ENCODE measurements at regions not wholly inside any gene's neighbourhood (a gene's known extent, or its start where the extent isn't known, plus 50 kb on each side); places are given as distances from the start of the nearest gene placed in this dataset.

DNA sequence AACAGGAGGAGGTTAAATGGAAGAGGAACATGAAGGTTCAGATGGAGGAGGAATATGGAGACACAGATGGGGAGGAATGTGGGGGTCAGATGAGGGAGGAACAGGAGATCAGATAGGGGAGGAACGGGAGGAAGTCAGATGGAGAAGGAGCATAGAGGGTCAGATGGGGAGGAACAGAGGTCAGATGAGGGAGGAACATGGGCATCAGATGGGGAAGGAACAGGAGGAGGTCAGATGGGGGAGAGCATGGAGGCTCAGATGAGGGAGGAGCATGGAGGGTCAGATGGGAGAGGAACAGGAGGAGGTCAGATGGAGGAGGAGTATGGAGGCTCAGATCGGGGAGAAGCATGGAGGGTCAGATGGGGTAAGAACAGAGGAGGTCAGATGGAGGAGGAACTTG is 290.6 kb downstream of the BMP7 start:
- SMC1A ChIA-PET (ENCODE audit: uncharacterized antibody, unreplicated experiment), result no interaction called here
- intact Hi-C loops (cut with micrococcal nuclease; ENCODE audit: unreplicated experiment) (no loop called here), in situ Hi-C loops (cut with MboI) (loop anchor here (5.0 kb wide), 1 partner anchor 429 kb away; no protein-coding TSS in a partner anchor)
- TF ChIP-seq CREB1 (IDR thresholded peaks at IDR 0.05; ENCODE audit: low read depth), result no peak
- TF ChIP-seq, protein P1, sequence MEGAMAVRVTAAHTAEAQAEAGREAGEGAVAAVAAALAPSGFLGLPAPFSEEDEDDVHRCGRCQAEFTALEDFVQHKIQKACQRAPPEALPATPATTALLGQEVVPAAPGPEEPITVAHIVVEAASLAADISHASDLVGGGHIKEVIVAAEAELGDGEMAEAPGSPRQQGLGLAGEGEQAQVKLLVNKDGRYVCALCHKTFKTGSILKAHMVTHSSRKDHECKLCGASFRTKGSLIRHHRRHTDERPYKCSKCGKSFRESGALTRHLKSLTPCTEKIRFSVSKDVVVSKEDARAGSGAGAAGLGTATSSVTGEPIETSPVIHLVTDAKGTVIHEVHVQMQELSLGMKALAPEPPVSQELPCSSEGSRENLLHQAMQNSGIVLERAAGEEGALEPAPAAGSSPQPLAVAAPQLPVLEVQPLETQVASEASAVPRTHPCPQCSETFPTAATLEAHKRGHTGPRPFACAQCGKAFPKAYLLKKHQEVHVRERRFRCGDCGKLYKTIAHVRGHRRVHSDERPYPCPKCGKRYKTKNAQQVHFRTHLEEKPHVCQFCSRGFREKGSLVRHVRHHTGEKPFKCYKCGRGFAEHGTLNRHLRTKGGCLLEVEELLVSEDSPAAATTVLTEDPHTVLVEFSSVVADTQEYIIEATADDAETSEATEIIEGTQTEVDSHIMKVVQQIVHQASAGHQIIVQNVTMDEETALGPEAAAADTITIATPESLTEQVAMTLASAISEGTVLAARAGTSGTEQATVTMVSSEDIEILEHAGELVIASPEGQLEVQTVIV (IDR thresholded peaks at IDR 0.05; ENCODE audit: borderline replicate concordance, partially characterized antibody), result peak; percentile 14
- Histone ChIP-seq H3K4me1 (ENCODE audit: control insufficient read depth, insufficient read depth, low read length) (no peaks in the 10 kb centered on the region), H3K4me2 (ENCODE audit: control insufficient read depth, insufficient read depth) (no peak overlapping the region), H3K27ac (ENCODE audit: control insufficient read depth, insufficient read depth) (no peak overlapping the region), H3K4me3 (no peak overlapping the region), H3K9ac (ENCODE audit: control insufficient read depth, insufficient read depth, low read length) (no peak overlapping the region), H3K9me3 (replicated peaks; ENCODE audit: control insufficient read depth, insufficient read depth, low read length) (no peaks in the 10 kb centered on the region), H2AFZ (ENCODE audit: control insufficient read depth, low read depth, low read length) (no peak overlapping the region), H3K36me3 (ENCODE audit: control insufficient read depth in 2 of 2, insufficient read depth in 2 of 2, low read length in 1 of 2) (no peaks in the 10 kb centered on the region), H3K79me2 (ENCODE audit: control insufficient read depth, insufficient read depth, low read length) (no peaks in the 10 kb centered on the region), H3K27me3 (replicated peaks in 1 of 2; ENCODE audit: control insufficient read depth in 2 of 2, insufficient read depth in 2 of 2, low read length in 1 of 2) (no peaks in the 10 kb centered on the region; a peak in 1 of 4 replicates), H4K20me1 (ENCODE audit: control insufficient read depth, insufficient read depth) (no peaks in the 10 kb centered on the region)
- RAD21 ChIA-PET (ENCODE audit: unreplicated experiment), result no interaction called here
- POLR2A ChIA-PET, result no interaction called here
- no TSS peak for BruUV-seq (replicated peaks)
- ATAC-seq (no peak), FAIRE-seq (no peak), DNase-seq (ENCODE audit: low read depth, low spot score) (no peak)
- CTCF ChIA-PET, result no interaction called here
- 35% methylated on average over 2 of the region's 2 CpGs for WGBS (ENCODE audit: insufficient coverage, insufficient replicate concordance, low lambda C conversion rate, missing lambda C conversion rate)

DNA sequence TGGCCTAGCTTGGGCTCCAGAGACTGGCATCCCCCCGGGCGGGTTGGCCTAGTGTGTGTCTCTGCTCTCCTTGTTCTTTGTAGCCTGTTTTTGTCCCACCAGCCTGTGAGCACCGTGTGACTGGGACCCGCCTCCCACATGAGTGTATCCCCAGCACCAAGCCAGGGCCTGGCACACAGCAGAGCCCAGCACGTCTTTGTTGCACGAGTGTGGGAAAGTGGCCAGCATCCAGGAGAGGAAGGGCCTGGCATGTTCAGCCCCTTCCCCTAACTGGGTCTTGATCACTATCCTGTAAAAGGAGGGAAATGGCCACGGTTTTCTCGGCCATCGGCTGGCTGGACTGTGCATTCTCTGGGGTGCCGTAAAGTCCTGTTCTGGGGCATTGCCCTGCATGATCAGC is 290.1 kb downstream of the BMP7 start:
- FAIRE-seq (no peak), ATAC-seq (no peak), DNase-seq (ENCODE audit: low read depth, low spot score) (no peak)
- Histone ChIP-seq H3K27ac (ENCODE audit: control insufficient read depth, insufficient read depth) (no peak overlapping the region), H3K4me2 (ENCODE audit: control insufficient read depth, insufficient read depth) (no peak overlapping the region), H3K79me2 (ENCODE audit: control insufficient read depth, insufficient read depth, low read length) (no peaks in the 10 kb centered on the region), H2AFZ (ENCODE audit: control insufficient read depth, low read depth, low read length) (no peak overlapping the region), H3K4me3 (no peak overlapping the region), H3K27me3 (replicated peaks in 1 of 2; ENCODE audit: control insufficient read depth in 2 of 2, insufficient read depth in 2 of 2, low read length in 1 of 2) (no peaks in the 10 kb centered on the region; a peak in 1 of 4 replicates), H4K20me1 (ENCODE audit: control insufficient read depth, insufficient read depth) (no peaks in the 10 kb centered on the region), H3K9me3 (replicated peaks; ENCODE audit: control insufficient read depth, insufficient read depth, low read length) (no peaks in the 10 kb centered on the region), H3K36me3 (ENCODE audit: control insufficient read depth in 2 of 2, insufficient read depth in 2 of 2, low read length in 1 of 2) (no peaks in the 10 kb centered on the region), H3K9ac (ENCODE audit: control insufficient read depth, insufficient read depth, low read length) (no peak overlapping the region), H3K4me1 (ENCODE audit: control insufficient read depth, insufficient read depth, low read length) (no peaks in the 10 kb centered on the region)
- in situ Hi-C loops (cut with MboI), result loop anchor here (5.0 kb wide), 1 partner anchor 429 kb away; no protein-coding TSS in a partner anchor
- POLR2A ChIA-PET, result no interaction called here
- SMC1A ChIA-PET (ENCODE audit: uncharacterized antibody, unreplicated experiment), result no interaction called here
- BruUV-seq (replicated peaks), result no TSS peak
- intact Hi-C loops (cut with micrococcal nuclease; ENCODE audit: unreplicated experiment), result no loop called here
- CTCF ChIA-PET, result no interaction called here
- 14% methylated on average over 10 of the region's 10 CpGs for WGBS (ENCODE audit: insufficient coverage, insufficient replicate concordance, low lambda C conversion rate, missing lambda C conversion rate)
- RAD21 ChIA-PET (ENCODE audit: unreplicated experiment), result no interaction called here
- no peak for TF ChIP-seq MTA3 (IDR thresholded peaks at IDR 0.05; ENCODE audit: borderline replicate concordance, low read length)
- TF ChIP-seq NFYA (IDR thresholded peaks at IDR 0.05; ENCODE audit: borderline replicate concordance, low read depth, low read length), result no peak
- TF ChIP-seq, protein P2, sequence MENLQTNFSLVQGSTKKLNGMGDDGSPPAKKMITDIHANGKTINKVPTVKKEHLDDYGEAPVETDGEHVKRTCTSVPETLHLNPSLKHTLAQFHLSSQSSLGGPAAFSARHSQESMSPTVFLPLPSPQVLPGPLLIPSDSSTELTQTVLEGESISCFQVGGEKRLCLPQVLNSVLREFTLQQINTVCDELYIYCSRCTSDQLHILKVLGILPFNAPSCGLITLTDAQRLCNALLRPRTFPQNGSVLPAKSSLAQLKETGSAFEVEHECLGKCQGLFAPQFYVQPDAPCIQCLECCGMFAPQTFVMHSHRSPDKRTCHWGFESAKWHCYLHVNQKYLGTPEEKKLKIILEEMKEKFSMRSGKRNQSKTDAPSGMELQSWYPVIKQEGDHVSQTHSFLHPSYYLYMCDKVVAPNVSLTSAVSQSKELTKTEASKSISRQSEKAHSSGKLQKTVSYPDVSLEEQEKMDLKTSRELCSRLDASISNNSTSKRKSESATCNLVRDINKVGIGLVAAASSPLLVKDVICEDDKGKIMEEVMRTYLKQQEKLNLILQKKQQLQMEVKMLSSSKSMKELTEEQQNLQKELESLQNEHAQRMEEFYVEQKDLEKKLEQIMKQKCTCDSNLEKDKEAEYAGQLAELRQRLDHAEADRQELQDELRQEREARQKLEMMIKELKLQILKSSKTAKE (IDR thresholded peaks at IDR 0.05; ENCODE audit: low read depth, poor library complexity, severe bottlenecking), result no peak
- no peak for TF ChIP-seq CREM (IDR thresholded peaks at IDR 0.05; ENCODE audit: low read depth)
- no peak for TF ChIP-seq KLF5 (IDR thresholded peaks at IDR 0.05; ENCODE audit: partially characterized antibody)
- TF ChIP-seq TAF1 (IDR thresholded peaks at IDR 0.05; ENCODE audit: borderline replicate concordance, low read depth, low read length), result no peak
- no peak for TF ChIP-seq DPF2 (IDR thresholded peaks at IDR 0.05)
- TF ChIP-seq, protein P3, sequence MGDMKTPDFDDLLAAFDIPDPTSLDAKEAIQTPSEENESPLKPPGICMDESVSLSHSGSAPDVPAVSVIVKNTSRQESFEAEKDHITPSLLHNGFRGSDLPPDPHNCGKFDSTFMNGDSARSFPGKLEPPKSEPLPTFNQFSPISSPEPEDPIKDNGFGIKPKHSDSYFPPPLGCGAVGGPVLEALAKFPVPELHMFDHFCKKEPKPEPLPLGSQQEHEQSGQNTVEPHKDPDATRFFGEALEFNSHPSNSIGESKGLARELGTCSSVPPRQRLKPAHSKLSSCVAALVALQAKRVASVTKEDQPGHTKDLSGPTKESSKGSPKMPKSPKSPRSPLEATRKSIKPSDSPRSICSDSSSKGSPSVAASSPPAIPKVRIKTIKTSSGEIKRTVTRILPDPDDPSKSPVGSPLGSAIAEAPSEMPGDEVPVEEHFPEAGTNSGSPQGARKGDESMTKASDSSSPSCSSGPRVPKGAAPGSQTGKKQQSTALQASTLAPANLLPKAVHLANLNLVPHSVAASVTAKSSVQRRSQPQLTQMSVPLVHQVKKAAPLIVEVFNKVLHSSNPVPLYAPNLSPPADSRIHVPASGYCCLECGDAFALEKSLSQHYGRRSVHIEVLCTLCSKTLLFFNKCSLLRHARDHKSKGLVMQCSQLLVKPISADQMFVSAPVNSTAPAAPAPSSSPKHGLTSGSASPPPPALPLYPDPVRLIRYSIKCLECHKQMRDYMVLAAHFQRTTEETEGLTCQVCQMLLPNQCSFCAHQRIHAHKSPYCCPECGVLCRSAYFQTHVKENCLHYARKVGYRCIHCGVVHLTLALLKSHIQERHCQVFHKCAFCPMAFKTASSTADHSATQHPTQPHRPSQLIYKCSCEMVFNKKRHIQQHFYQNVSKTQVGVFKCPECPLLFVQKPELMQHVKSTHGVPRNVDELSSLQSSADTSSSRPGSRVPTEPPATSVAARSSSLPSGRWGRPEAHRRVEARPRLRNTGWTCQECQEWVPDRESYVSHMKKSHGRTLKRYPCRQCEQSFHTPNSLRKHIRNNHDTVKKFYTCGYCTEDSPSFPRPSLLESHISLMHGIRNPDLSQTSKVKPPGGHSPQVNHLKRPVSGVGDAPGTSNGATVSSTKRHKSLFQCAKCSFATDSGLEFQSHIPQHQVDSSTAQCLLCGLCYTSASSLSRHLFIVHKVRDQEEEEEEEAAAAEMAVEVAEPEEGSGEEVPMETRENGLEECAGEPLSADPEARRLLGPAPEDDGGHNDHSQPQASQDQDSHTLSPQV (IDR thresholded peaks at IDR 0.05), result no peak
